GM19025 (cell line): ENCODE measurements at regions not wholly inside any gene's neighbourhood (a gene's known extent, or its start where the extent isn't known, plus 50 kb on each side); places are given as distances from the start of the nearest gene placed in this dataset.

Source experiments
- ATAC-seq: cut with Tn5 transposase; IDR thresholded peaks from one replicate; pipeline ENCODE4 v1.9.1; 2021; ENCODE audit warnings: mild to moderate bottlenecking, low read depth, moderate library complexity; ENCODE audit not compliant: unreplicated experiment

- no peak for ATAC-seq
These were observed 139.6 kb downstream of the RASEF start for GRCh38 chr9:82923092-82923911.

- no peak for ATAC-seq
These were observed 138.9 kb downstream of the RASEF start for GRCh38 chr9:82923912-82924605.
